ENCODE measurements at regions not wholly inside any gene's neighbourhood (a gene's known extent, or its start where the extent isn't known, plus 50 kb on each side); places are given as distances from the start of the nearest gene placed in this dataset.
"Not testable (repeated sequence)": the region's sequence is repeated elsewhere in the genome, so short reads cannot be mapped to it uniquely, and the experiment has no call there.

DNA sequence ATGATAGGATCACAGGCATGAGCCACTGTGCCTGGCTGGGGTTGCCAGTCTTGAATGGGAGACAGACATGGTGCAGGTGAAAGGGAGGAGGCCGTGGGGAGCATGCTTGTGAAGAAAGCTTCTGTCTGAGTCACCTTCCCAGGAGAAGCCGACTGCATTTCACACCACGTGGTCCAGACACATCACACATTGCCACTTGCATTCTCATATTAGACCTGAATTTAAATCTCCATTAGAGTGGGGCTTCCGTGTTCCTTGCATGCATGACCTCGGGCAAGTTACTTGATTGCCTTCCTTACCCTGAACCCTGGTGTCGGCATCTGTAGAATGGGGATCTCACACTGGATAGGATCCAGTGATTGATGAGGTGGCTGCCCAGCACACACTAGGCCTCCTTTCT is 2899.6 kb downstream of the RPIA start:
- POLR2A ChIA-PET; DNase-seq; CTCF ChIA-PET; H3K27ac Mint-ChIP-seq; H3K9me3 Mint-ChIP-seq; H3K36me3 Mint-ChIP-seq; intact Hi-C loops (cut with micrococcal nuclease); H3K27me3 Mint-ChIP-seq; H3K4me1 Mint-ChIP-seq (ENCODE audit: low read depth); H3K4me3 Mint-ChIP-seq: not testable (repeated sequence)

DNA sequence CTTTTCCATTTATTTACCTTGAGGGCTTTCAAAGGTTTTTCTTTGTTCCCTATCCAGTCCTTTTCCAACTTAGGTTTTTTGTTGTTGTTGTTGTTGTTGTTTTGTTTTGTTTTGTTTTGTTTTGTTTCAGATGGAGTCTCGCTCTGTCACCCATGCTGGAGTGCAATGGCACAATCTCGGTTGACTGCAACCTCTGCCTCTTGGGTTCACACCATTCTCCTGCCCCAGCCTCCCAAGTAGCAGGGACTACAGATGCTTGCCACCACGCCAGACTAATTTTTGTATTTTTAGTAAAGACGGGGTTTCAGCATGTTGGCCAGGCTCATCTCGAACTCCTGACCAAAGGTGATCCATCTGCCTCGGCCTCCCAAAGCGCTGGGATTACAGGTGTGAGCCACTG is 2906.0 kb downstream of the RPIA start:
- intact Hi-C loops (cut with micrococcal nuclease); H3K27ac Mint-ChIP-seq; H3K4me3 Mint-ChIP-seq; H3K27me3 Mint-ChIP-seq; H3K4me1 Mint-ChIP-seq (ENCODE audit: low read depth); DNase-seq; POLR2A ChIA-PET; H3K36me3 Mint-ChIP-seq; H3K9me3 Mint-ChIP-seq; CTCF ChIA-PET: not testable (repeated sequence)

DNA sequence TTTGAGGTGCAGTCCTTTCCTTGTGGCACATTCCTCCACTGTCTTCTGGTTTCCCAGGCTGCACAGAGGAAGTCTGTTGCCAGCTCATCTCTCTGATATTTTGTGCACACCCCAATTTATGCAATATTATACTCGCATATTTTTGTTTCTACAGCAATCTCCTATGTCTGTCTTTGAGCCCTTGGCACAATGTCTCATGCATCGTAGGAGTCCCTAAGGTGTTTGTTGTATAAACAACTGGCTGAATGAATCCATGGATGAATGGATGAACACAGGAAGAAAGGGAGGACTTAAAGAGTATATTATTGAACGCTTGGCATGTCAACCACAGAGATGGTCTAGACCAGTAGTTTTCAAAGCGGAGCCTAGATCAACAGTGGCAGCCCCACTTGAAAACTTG is 2907.0 kb downstream of the RPIA start:
- CTCF ChIA-PET; intact Hi-C loops (cut with micrococcal nuclease); H3K36me3 Mint-ChIP-seq; H3K27ac Mint-ChIP-seq; H3K4me1 Mint-ChIP-seq (ENCODE audit: low read depth); H3K9me3 Mint-ChIP-seq; DNase-seq; H3K27me3 Mint-ChIP-seq; POLR2A ChIA-PET; H3K4me3 Mint-ChIP-seq: not testable (repeated sequence)

DNA sequence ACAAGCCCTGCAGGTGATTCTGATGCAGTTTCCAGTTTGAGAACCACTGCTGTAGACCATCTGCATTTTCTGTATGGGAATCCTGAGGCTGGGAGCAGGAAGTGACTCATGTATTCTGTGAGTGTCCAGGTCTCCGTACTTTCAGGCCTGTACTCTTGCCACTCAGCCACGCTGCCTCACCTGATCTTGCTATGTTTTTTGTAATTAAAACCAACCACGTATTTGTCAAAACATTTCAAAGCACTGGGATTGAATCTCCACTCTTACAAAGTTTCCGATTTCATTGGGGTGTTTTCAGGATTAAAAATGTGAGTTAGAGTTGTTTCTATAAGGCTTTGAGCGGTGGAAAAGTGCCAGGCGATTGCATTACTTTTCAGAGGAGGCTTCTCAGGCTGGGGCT is 2907.5 kb downstream of the RPIA start:
- H3K27ac Mint-ChIP-seq; H3K4me1 Mint-ChIP-seq (ENCODE audit: low read depth); H3K36me3 Mint-ChIP-seq; POLR2A ChIA-PET; CTCF ChIA-PET; H3K4me3 Mint-ChIP-seq; DNase-seq; intact Hi-C loops (cut with micrococcal nuclease); H3K27me3 Mint-ChIP-seq; H3K9me3 Mint-ChIP-seq: not testable (repeated sequence)

DNA sequence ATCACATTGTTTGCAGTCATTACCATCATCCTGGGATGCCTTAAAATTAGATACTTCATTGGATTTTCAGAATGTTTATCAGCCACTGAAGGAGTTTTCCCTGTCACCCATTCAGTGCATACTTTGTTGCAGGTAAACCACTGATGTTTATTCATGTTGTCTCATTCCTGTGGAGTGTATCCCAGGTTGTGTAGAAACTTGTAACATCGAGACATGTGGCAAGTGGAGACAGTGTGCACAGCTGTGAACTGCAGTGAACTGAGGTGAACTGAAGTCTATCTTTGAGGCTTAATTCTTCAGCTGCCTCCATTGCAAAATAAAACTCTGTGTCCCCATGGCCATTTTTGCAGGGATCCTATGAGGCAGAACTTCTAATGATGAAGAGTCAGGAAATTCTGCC is 2911.4 kb downstream of the RPIA start:
- H3K27ac Mint-ChIP-seq; intact Hi-C loops (cut with micrococcal nuclease); H3K36me3 Mint-ChIP-seq; DNase-seq; POLR2A ChIA-PET; H3K27me3 Mint-ChIP-seq; CTCF ChIA-PET; H3K4me1 Mint-ChIP-seq (ENCODE audit: low read depth); H3K4me3 Mint-ChIP-seq; H3K9me3 Mint-ChIP-seq: not testable (repeated sequence)

DNA sequence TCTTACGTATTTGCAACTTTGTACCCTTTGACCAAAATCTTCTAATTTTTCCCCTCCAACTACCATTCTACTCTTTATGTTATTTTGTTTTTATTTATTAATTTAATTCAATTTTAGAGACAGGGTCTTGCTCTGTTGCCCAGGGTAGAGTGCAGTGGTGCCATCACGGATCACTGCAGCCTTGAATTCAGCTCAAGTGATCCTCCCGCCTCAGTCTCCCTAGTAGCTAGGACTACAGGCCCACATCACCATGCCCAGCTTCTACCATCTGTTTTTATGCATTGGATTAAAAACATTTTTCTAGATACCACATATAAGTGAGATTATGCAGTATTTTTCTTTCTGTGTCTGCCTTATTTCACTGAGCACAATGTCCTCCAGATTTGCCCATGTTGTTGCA is 2912.5 kb downstream of the RPIA start:
- intact Hi-C loops (cut with micrococcal nuclease); H3K4me1 Mint-ChIP-seq (ENCODE audit: low read depth); POLR2A ChIA-PET; H3K9me3 Mint-ChIP-seq; DNase-seq; H3K27me3 Mint-ChIP-seq; H3K36me3 Mint-ChIP-seq; H3K27ac Mint-ChIP-seq; CTCF ChIA-PET; H3K4me3 Mint-ChIP-seq: not testable (repeated sequence)

DNA sequence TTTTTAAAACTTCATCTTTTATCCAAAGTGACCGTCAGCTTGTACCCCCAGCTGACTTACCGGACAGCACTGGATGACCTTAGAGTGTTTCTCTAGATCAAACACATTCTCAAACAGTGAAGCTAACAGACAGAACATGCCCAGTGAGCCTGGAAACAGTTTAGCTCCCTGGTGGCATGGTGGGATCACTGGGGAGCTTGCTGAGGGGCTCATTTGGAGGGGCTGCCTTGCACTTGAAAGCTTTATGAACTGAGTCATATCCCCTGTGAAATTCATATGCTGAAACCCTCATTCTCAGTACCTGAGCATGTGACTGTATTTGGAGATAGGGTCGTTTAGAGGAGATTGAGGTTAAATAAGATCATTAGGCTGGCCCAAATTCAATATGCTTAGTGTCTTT is 2913.2 kb downstream of the RPIA start:
- H3K4me3 Mint-ChIP-seq; POLR2A ChIA-PET; H3K27ac Mint-ChIP-seq; H3K27me3 Mint-ChIP-seq; intact Hi-C loops (cut with micrococcal nuclease); CTCF ChIA-PET; H3K36me3 Mint-ChIP-seq; H3K9me3 Mint-ChIP-seq; H3K4me1 Mint-ChIP-seq (ENCODE audit: low read depth); DNase-seq: not testable (repeated sequence)

DNA sequence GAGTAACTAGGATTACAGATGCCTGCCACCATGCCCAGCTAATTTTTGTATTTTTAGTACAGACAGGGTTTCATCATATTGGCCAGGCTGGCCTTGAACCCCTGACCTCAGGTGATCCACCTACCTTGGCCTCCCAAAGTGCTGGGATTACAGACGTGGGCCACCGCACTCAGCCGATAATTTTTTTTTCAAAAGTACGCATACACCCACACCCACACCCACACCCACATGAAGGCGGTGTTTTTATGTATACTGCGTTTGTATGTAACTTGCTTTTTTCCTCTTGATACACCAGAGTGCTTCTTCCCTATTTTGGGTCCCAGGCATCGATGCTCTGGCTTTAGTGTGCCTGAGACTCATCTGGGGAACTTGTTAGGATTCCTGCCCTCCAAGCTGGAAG is 2932.3 kb downstream of the RPIA start:
- DNase-seq; intact Hi-C loops (cut with micrococcal nuclease); H3K36me3 Mint-ChIP-seq; POLR2A ChIA-PET; H3K4me1 Mint-ChIP-seq (ENCODE audit: low read depth); H3K27me3 Mint-ChIP-seq; H3K9me3 Mint-ChIP-seq; H3K4me3 Mint-ChIP-seq; CTCF ChIA-PET; H3K27ac Mint-ChIP-seq: not testable (repeated sequence)

DNA sequence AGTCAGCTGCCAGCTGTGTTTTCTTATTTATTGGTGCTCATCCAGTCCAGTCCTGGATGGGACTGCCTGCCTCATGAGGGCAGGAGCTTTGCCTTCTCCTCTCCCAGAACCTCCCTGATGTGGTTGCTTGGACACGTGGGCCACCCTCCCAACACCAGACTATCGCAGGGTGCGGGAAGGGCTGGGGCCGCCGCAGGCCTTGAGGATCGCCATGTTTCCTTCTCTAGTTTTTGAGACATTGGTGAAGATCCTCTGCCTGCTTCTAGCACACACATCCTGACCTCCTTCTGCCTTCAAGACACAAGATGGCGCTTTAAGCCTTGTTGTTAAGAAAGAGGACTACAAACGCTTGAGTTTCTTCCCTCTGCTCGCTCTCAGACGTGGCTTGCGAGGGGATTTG is 2937.0 kb downstream of the RPIA start:
- H3K4me3 Mint-ChIP-seq; DNase-seq; POLR2A ChIA-PET; H3K27me3 Mint-ChIP-seq; H3K36me3 Mint-ChIP-seq; CTCF ChIA-PET; H3K4me1 Mint-ChIP-seq (ENCODE audit: low read depth); H3K9me3 Mint-ChIP-seq; H3K27ac Mint-ChIP-seq; intact Hi-C loops (cut with micrococcal nuclease): not testable (repeated sequence)

DNA sequence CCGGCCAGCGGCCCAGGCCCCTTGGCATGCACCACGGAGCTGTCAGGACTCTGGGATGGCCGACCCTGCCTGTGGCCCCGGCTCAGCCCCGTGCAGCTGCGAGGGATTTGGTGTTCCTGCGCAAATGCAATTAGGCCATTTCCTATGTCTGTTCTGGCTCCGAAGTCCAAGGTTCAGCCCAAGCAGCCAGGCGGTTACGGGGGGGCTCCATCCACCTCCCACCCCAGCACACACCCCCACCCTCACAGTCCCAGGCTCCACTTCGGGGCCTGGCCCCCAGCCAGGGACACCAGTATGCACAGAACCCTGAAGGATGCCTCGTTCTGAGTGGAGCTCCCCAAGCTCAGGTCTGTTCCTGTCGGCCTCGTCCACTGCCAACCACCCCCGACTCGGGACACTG is 2965.7 kb downstream of the RPIA start:
- H3K27me3 Mint-ChIP-seq; H3K36me3 Mint-ChIP-seq; POLR2A ChIA-PET; H3K9me3 Mint-ChIP-seq; DNase-seq; H3K4me3 Mint-ChIP-seq; intact Hi-C loops (cut with micrococcal nuclease); H3K4me1 Mint-ChIP-seq (ENCODE audit: low read depth); CTCF ChIA-PET; H3K27ac Mint-ChIP-seq: not testable (repeated sequence)

DNA sequence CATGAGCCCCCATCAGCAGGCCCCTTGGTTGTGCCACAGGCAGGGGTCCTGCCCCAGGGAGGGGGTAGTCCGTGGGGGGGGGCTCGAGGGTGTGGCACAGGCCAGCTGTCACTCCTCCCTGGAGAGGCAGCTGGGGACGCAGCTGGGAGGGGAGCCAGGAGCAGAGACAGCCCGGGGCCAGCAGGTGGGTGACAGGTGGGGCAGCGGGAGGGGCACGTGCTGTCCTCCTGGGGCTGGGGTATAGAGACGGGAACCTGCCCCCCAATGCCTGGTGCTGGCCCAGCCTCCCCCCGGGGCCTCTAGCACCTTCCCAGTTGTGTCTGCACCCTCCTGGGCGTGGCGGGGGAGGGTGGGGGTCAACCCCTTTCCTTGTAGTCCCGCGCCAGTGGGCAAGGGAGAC is 2966.9 kb downstream of the RPIA start:
- H3K27me3 Mint-ChIP-seq; H3K9me3 Mint-ChIP-seq; H3K4me1 Mint-ChIP-seq (ENCODE audit: low read depth); H3K36me3 Mint-ChIP-seq; H3K27ac Mint-ChIP-seq; H3K4me3 Mint-ChIP-seq; POLR2A ChIA-PET; DNase-seq; CTCF ChIA-PET; intact Hi-C loops (cut with micrococcal nuclease): not testable (repeated sequence)

DNA sequence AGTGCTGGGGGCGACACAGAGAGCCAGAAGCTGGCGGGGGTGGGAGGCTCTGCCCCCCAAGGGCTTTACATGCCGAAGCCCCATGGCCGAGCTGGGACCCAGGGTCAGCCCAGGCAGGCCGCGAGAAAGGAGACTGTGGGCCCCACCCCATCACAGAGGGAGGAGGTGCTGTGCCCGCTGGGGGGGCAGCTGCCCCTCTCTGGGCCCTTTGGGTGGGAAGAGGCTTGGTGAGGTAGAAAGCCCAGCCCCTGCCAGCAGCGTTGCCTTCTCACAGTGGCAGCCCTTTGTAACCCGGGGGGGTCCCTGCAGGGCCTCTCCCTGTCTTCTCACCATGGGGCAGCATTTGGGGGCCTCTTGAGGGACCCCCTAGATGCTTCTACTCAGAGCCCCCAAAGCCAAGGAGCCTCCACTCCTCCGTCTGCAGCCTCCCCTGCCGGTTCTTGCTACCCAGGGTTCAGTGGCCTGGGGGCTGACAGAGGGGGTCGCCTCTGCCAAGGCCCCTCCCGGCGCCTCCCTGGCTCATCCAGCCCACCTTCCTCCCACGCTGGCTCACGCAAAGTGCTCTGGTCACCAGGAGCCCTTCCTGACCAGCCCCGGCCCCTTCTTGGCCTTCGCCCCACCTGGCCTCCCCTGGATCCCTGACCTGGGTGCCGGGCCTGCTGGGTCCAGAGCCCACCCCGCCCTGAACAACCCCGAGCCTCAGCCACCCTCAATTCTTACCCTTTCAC is 2967.9 kb downstream of the RPIA start:
- H3K4me1 Mint-ChIP-seq (ENCODE audit: low read depth); CTCF ChIA-PET; intact Hi-C loops (cut with micrococcal nuclease); DNase-seq; H3K27me3 Mint-ChIP-seq; H3K27ac Mint-ChIP-seq; H3K4me3 Mint-ChIP-seq; H3K36me3 Mint-ChIP-seq; H3K9me3 Mint-ChIP-seq; POLR2A ChIA-PET: not testable (repeated sequence)

DNA sequence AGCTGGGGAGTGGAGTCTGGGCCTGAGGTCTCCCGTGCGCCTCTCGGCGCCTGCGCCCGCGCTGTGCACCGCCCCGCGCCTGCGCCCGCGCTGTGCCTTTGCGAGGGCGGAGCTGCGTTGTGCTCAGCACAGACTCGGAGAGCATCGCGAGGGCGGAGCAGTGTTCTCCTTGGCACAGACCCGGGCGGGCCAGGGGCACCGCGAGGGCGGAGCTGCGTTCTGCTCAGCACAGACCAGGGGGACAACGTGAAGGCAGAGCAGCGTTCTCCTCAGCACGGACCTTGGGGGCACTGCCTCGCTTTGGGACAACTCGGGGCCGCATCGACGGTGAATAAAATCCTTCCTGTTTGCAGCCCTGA is 2968.4 kb downstream of the RPIA start:
- CTCF ChIA-PET; H3K36me3 Mint-ChIP-seq; DNase-seq; intact Hi-C loops (cut with micrococcal nuclease); H3K4me3 Mint-ChIP-seq; H3K27ac Mint-ChIP-seq; H3K27me3 Mint-ChIP-seq; H3K9me3 Mint-ChIP-seq; H3K4me1 Mint-ChIP-seq (ENCODE audit: low read depth); POLR2A ChIA-PET: not testable (repeated sequence)

DNA sequence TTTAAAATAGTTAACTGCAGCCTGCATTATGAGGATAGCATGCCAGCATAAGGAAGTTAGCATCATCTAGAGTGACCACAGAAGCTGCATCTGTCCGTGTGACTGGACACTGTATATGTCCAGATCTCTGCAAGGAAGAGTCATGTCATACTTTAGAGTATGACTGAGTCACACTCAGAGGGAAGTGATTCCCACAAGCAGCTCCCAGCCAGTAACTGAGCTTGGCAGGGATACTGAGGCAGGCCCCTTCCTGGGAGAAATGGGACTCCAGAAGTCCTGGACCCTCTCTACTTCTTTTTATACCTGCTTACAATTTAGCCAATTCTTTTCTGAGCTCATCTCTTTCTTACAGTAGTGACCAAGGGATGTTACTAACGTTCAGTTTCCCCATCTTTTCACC is 2975.9 kb downstream of the RPIA start:
- H3K4me1 Mint-ChIP-seq (ENCODE audit: low read depth); POLR2A ChIA-PET: not testable (repeated sequence)

More for the DNA sequence above, 2975.9 kb downstream of the RPIA start:
- H3K27ac Mint-ChIP-seq; H3K27me3 Mint-ChIP-seq; H3K36me3 Mint-ChIP-seq; intact Hi-C loops (cut with micrococcal nuclease); H3K9me3 Mint-ChIP-seq; CTCF ChIA-PET; DNase-seq; H3K4me3 Mint-ChIP-seq: not testable (repeated sequence)

All from activated CD4-positive, alpha-beta memory T cell treated with anti-CD3 and anti-CD28 coated beads for 36 hours (primary cell).